Smooth muscle cell (in vitro differentiated cells): ENCODE measurements at regions not wholly inside any gene's neighbourhood (a gene's known extent, or its start where the extent isn't known, plus 50 kb on each side); places are given as distances from the start of the nearest gene placed in this dataset.
"Not testable (repeated sequence)": the region's sequence is repeated elsewhere in the genome, so short reads cannot be mapped to it uniquely, and the experiment has no call there.

ENCODE experiments used
- DNase-seq: peaks from one replicate; lab custom pipeline; 2025; ENCODE audit not compliant: unreplicated experiment; lab: John Stamatoyannopoulos, UW
- H2AFZ ChIP-seq: fragments of 200-600 bp; sonication (generic); 2 replicates; pipeline ENCODE4 v1.6.0; 2016; ENCODE audit warnings: antibody characterized with exemption, low read depth, mild to moderate bottlenecking
- H3F3A ChIP-seq: fragments of 200-600 bp; sonication (generic); 2 replicates; pipeline ENCODE4 v1.6.0; 2017; ENCODE audit warnings: antibody characterized with exemption, low read depth
- H3K27ac ChIP-seq: fragments of 200-600 bp; sonication (generic); 2 replicates; pipeline ENCODE4 v1.5.1; 2016; ENCODE audit warnings: low read depth, mild to moderate bottlenecking
- H3K27me3 ChIP-seq: fragments of 200-600 bp; sonication (generic); 2 replicates; pipeline ENCODE4 v1.6.1; 2016; ENCODE audit warnings: low read depth, mild to moderate bottlenecking
- H3K36me3 ChIP-seq: fragments of 200-600 bp; sonication (generic); 2 replicates; pipeline ENCODE4 v1.5.1; 2016; ENCODE audit warnings: low read depth
- H3K4me1 ChIP-seq: fragments of 200-600 bp; sonication (generic); 2 replicates; pipeline ENCODE4 v1.5.1; 2016; ENCODE audit warnings: low read depth
- H3K4me2 ChIP-seq: fragments of 200-600 bp; sonication (generic); 2 replicates; pipeline ENCODE4 v1.6.0; 2016; ENCODE audit warnings: mild to moderate bottlenecking
- H3K4me3 ChIP-seq: fragments of 200-600 bp; sonication (generic); 2 replicates; pipeline ENCODE4 v1.5.1; 2016; ENCODE audit warnings: mild to moderate bottlenecking
- H3K79me2 ChIP-seq: fragments of 200-600 bp; sonication (generic); 2 replicates; pipeline ENCODE4 v1.6.0; 2016; ENCODE audit warnings: low read depth, mild to moderate bottlenecking
- H3K9ac ChIP-seq: fragments of 200-600 bp; sonication (generic); 2 replicates; pipeline ENCODE4 v1.6.0; 2016; ENCODE audit warnings: low read depth
- H3K9me3 ChIP-seq: fragments of 200-600 bp; sonication (generic); replicated peaks from 2 replicates; pipeline ENCODE4 v1.5.1; 2016; ENCODE audit warnings: low read depth
- H4K20me1 ChIP-seq: fragments of 200-600 bp; sonication (generic); 2 replicates; pipeline ENCODE4 v1.6.0; 2016; ENCODE audit warnings: low read depth
- WGBS: methylation state at CpG from one replicate; pipeline ENCODE4 v1.1.7; 2016; ENCODE audit warnings: low lambda C conversion rate; 5-methylcytosine and 5-hydroxymethylcytosine counted together
- TF ChIP-seq, protein P1 (sequence below): fragments of 200-600 bp; sonication (generic); IDR thresholded peaks from 2 replicates; pipeline ENCODE4 v1.5.1; 2017; ENCODE audit warnings: borderline replicate concordance, mild to moderate bottlenecking, antibody characterized with exemption; ENCODE audit not compliant: insufficient read depth, poor library complexity, severe bottlenecking

DNA sequence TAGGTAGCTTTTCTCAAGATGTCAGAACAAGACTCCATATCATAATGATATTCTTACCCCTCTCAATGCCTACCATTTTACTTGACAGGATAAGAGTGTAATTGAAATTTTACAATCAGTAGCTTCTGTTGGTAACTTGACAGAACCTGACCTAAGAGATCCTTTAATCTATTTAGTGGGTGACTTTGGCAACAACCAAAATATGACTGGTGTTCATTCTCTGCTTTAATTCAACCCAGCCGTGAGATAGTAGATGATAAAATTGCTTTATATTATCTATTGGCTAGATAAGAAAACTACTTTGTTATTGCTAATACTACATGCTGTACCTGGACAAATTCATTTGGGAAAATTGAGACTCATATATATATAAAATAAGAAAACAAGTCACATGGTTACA is 770.2 kb upstream of the NXPH2 start:
- H3K4me1 ChIP-seq, result no peaks in the 10 kb centered on the region
- no peak overlapping the region for H2AFZ ChIP-seq
- DNase-seq, result no peak
- H3K27ac ChIP-seq, result no peak overlapping the region
- 0% methylated on average over 1 of the region's 1 CpG for WGBS
- no peak overlapping the region for H3K4me2 ChIP-seq
- no peaks in the 10 kb centered on the region for H4K20me1 ChIP-seq
- no peaks in the 10 kb centered on the region for H3K36me3 ChIP-seq
- no peaks in the 10 kb centered on the region for H3F3A ChIP-seq
- H3K9me3 ChIP-seq, result no peaks in the 10 kb centered on the region
- no peaks in the 10 kb centered on the region for H3K27me3 ChIP-seq
- TF ChIP-seq, protein P1, sequence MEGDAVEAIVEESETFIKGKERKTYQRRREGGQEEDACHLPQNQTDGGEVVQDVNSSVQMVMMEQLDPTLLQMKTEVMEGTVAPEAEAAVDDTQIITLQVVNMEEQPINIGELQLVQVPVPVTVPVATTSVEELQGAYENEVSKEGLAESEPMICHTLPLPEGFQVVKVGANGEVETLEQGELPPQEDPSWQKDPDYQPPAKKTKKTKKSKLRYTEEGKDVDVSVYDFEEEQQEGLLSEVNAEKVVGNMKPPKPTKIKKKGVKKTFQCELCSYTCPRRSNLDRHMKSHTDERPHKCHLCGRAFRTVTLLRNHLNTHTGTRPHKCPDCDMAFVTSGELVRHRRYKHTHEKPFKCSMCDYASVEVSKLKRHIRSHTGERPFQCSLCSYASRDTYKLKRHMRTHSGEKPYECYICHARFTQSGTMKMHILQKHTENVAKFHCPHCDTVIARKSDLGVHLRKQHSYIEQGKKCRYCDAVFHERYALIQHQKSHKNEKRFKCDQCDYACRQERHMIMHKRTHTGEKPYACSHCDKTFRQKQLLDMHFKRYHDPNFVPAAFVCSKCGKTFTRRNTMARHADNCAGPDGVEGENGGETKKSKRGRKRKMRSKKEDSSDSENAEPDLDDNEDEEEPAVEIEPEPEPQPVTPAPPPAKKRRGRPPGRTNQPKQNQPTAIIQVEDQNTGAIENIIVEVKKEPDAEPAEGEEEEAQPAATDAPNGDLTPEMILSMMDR, result no peak
- no peaks in the 10 kb centered on the region for H3K79me2 ChIP-seq
- no peak overlapping the region for H3K4me3 ChIP-seq
- H3K9ac ChIP-seq, result no peak overlapping the region

DNA sequence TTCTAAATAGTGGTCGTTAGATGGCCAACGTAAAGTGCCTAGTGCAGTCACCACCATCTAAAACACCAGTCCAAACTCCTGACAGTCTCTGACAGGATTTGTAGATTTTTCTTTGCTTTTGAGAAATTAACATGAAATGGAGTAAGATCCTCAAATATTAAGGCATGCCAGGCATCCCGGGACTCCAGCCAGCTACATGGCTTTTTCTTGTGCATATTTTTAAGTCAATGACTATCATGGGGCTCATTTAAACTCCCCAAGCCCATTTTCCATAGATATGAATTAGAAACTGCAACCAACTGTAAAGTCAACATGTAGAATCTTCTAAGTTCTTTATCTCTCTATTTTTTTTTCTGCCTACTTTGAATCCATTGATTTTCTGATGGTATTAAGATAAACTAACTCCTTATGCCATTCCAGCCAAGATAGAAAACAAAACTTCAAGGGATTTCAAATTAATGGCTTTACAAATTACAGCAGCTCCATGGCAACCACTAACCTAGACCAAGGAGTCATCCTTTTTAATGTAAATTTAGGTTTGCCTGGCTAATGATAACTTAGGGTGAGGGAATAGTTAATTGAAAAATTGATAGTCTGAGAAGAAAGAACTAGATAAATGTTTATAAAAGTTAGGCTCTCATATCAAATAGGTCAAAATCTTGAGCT is 764.1 kb upstream of the NXPH2 start:
- no peak overlapping the region for H3K4me2 ChIP-seq
- no peaks in the 10 kb centered on the region for H3K4me1 ChIP-seq
- H3K79me2 ChIP-seq, result no peaks in the 10 kb centered on the region
- H3F3A ChIP-seq, result no peaks in the 10 kb centered on the region
- H3K36me3 ChIP-seq, result no peaks in the 10 kb centered on the region
- no peak overlapping the region for H3K27ac ChIP-seq
- H3K9me3 ChIP-seq, result no peaks in the 10 kb centered on the region
- no peak overlapping the region for H3K9ac ChIP-seq
- TF ChIP-seq, protein P1, result no peak
- no peaks in the 10 kb centered on the region for H3K27me3 ChIP-seq
- no peaks in the 10 kb centered on the region for H4K20me1 ChIP-seq
- WGBS, result 57% methylated on average over 3 of the region's 3 CpGs
- no peak for DNase-seq
- no peak overlapping the region for H3K4me3 ChIP-seq
- no peak overlapping the region for H2AFZ ChIP-seq

DNA sequence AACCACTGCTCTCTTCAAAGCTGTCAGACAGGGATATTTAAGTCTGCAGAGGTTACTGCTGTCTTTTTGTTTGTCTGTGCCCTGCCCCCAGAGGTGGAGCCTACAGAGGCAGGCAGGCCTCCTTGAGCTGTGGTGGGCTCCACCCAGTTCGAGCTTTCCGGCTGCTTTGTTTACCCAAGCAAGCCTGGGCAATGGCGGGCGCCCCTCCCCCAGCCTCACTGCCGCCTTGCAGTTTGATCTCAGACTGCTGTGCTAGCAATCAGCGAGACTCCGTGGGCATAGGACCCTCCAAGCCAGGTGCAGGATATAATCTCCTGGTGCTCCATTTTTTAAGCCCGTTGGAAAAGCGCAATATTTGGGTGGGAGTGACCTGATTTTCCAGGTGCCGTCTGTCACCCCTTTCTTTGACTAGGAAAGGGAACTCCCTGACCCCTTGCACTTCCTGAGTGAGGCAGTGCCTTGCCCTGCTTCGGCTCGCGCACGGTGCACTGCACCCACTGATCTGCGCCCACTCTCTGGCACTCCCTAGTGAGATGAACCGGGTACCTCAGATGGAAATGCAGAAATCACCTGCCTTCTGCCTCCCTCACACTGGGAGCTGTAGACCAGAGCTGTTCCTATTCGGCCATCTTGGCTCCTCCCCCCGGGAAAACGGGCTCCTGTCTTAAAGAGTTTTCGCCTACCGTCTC is 758.3 kb upstream of the NXPH2 start:
- DNase-seq, H3K4me2 ChIP-seq, H2AFZ ChIP-seq, H3K27ac ChIP-seq, H3F3A ChIP-seq, H3K27me3 ChIP-seq, H3K79me2 ChIP-seq, H3K9me3 ChIP-seq, H3K4me1 ChIP-seq, H3K36me3 ChIP-seq, H3K4me3 ChIP-seq, H3K9ac ChIP-seq, H4K20me1 ChIP-seq: not testable (repeated sequence)
- WGBS, result 98% methylated on average over 21 of the region's 21 CpGs

DNA sequence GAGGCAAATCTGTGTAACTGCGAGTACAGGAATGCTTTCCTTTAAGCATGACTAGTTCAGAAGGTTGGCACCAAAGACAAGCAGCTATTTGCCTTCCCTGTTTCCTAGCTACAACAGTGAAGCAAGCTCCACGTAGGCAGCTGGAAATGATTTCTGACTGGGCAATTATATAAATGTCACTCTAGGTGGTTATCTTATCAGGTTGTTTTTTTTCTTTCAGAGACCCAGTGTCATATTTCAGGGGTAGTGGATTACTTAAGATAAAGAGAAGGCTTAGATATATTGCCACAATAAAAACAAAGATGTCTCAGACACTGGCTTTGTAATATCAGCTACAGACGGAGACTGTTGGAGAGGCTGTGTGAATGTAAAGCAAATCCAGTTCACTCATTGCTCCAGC is 748.9 kb upstream of the NXPH2 start:
- H3K79me2 ChIP-seq, result no peaks in the 10 kb centered on the region
- H3K27ac ChIP-seq, result peak overlapping the region; percentile 67
- no peak overlapping the region for H3K4me3 ChIP-seq
- no peaks in the 10 kb centered on the region for H3F3A ChIP-seq
- peaks cover 15% of the 10 kb centered on the region for H3K4me1 ChIP-seq
- no peaks in the 10 kb centered on the region for H3K36me3 ChIP-seq
- H3K9ac ChIP-seq, result peak overlapping the region; percentile 49
- no peaks in the 10 kb centered on the region for H3K9me3 ChIP-seq
- H3K4me2 ChIP-seq, result peak overlapping the region; percentile 68
- DNase-seq, result no peak
- TF ChIP-seq, protein P1, result no peak
- WGBS, result 7% methylated on average over 3 of the region's 3 CpGs
- no peaks in the 10 kb centered on the region for H4K20me1 ChIP-seq
- H2AFZ ChIP-seq, result peak overlapping the region; percentile 56
- no peaks in the 10 kb centered on the region for H3K27me3 ChIP-seq
